ENCODE measurements at regions not wholly inside any gene's neighbourhood (a gene's known extent, or its start where the extent isn't known, plus 50 kb on each side); places are given as distances from the start of the nearest gene placed in this dataset.

DNA sequence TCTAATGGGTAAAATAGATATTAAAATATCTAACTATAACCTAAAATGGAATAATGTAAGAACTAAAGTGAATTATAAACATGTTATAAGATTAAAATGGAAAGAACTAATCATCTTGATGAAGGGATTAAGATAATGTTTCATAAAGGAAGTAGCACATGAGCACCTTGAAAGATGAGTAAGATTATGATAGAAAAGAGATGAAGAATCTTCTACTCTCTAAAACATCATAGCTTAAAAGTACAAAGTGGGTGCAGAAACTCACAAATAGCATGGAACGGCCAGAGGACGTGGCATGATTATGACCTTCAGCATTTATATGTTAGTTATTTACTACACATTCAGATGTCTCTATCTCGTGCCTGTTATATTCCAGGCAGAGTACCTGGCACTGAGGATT lies 76.2 kb upstream of the COL5A2 start:
- peak overlapping the region in 1 of 7 donors; percentile 65 for H3K27ac Mint-ChIP-seq
- H3K27me3 Mint-ChIP-seq: peaks cover 0 to 1% of the 10 kb centered on the region in 2 donors
- no peak for DNase-seq
- ChIA-PET POLR2A (ENCODE audit: partially characterized antibody) (no interaction called here), CTCF (ENCODE audit: partially characterized antibody) (no interaction called here)
- no peaks in the 10 kb centered on the region for H3K9me3 Mint-ChIP-seq
- Histone ChIP-seq H3K27me3 (ENCODE audit: insufficient read depth, low read length) (no peaks in the 10 kb centered on the region), H3K36me3 (ENCODE audit: insufficient read depth, low read length) (no peaks in the 10 kb centered on the region), H3K27ac (ENCODE audit: low read depth, low read length) (no peak overlapping the region), H3K9me3 (ENCODE audit: control insufficient read depth in 1 of 2, low read length in 2 of 2) (no peaks in the 10 kb centered on the region), H3K4me1 (ENCODE audit: insufficient read depth, low read length) (no peaks in the 10 kb centered on the region), H3K4me3 (ENCODE audit: low read length in 2 of 2) (no peak overlapping the region)
- intact Hi-C loops (cut with micrococcal nuclease): no loop called here
- H3K36me3 Mint-ChIP-seq: no peaks in the 10 kb centered on the region
- H3K4me1 Mint-ChIP-seq: peaks cover 3 to 6% (median 4%) of the 10 kb centered on the region in 4 donors
- no peak overlapping the region for H3K4me3 Mint-ChIP-seq

DNA sequence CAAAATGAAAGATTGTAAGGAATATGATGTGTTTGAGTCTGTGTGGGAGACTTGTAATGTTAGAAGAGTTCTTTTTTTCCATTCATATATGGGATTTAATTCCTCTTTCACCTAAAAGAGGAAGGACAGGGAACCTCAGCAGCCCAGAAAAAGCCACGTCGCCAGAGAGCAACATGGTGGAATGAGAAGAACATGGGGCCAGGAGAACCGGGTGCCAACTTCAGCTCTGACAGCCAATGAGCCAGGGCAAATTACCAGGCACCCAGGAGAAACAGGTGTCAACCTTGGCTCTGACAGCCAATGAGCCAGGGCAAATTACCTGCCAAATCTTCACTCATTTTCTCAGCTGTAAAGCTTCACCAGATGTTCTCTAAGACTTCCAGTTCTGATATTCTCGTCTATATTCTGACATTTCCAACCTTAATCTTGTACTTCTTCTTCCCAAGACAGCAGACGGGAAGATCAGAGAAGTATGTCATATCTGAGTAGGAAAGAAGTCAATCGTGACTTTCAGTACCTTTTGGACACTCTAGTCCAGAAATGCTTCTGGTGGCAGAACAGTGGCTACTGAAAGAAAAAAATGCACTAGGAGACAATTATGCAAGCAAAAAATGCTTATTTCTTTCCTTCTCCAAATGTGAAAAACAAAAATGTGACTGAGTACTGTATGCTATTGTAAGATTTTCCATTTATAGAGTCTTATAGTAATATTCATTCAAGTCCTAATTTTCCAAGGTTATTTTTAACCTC lies 79.2 kb upstream of the COL5A2 start:
- H3K27ac Mint-ChIP-seq: no peak overlapping the region
- no peaks in the 10 kb centered on the region for H3K27me3 Mint-ChIP-seq
- DNase-seq: no peak
- H3K9me3 Mint-ChIP-seq: no peaks in the 10 kb centered on the region
- intact Hi-C loops (cut with micrococcal nuclease): no loop called here
- no peak overlapping the region for H3K4me3 Mint-ChIP-seq
- Histone ChIP-seq H3K27ac (ENCODE audit: low read depth, low read length) (no peak overlapping the region), H3K27me3 (ENCODE audit: insufficient read depth, low read length) (no peaks in the 10 kb centered on the region), H3K36me3 (ENCODE audit: insufficient read depth, low read length) (no peaks in the 10 kb centered on the region), H3K4me1 (ENCODE audit: insufficient read depth, low read length) (peaks cover 12% of the 10 kb centered on the region), H3K4me3 (ENCODE audit: low read length in 2 of 2) (no peak overlapping the region), H3K9me3 (ENCODE audit: control insufficient read depth in 1 of 2, low read length in 2 of 2) (no peaks in the 10 kb centered on the region)
- ChIA-PET POLR2A (ENCODE audit: partially characterized antibody) (no interaction called here), CTCF (ENCODE audit: partially characterized antibody) (no interaction called here)
- peaks cover 12 to 20% (median 16%) of the 10 kb centered on the region in 4 donors for H3K4me1 Mint-ChIP-seq
- no peaks in the 10 kb centered on the region for H3K36me3 Mint-ChIP-seq

DNA sequence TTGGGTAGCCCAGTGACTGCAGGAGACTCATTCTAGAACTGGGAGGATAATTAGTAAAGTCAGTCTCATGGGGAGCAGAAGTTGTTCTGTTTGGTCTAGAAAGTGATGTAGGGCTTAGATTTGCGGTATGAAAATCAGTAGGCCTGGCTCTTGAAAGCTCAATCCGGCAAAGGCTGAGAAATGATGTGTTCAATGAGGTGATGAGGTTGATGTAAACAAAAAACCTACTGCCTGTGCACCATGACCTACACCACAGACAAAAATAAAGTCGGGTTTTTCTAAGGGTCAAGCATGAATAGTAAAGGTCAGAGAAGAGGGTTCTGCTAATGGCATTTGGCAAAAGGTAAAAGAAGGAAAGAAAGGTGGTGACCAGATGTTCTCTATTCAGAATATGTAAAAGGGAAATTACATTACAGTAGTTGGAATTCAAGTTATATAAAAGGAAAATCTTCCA lies 80.8 kb upstream of the COL5A2 start:
- DNase-seq: no peak
- ChIA-PET CTCF (ENCODE audit: partially characterized antibody) (no interaction called here), POLR2A (ENCODE audit: partially characterized antibody) (no interaction called here)
- no peaks in the 10 kb centered on the region for H3K36me3 Mint-ChIP-seq
- Histone ChIP-seq H3K4me1 (ENCODE audit: insufficient read depth, low read length) (peaks cover 12% of the 10 kb centered on the region), H3K27ac (ENCODE audit: low read depth, low read length) (no peak overlapping the region), H3K4me3 (ENCODE audit: low read length in 2 of 2) (no peak overlapping the region), H3K9me3 (ENCODE audit: control insufficient read depth in 1 of 2, low read length in 2 of 2) (no peaks in the 10 kb centered on the region), H3K36me3 (ENCODE audit: insufficient read depth, low read length) (no peaks in the 10 kb centered on the region), H3K27me3 (ENCODE audit: insufficient read depth, low read length) (no peaks in the 10 kb centered on the region)
- peak overlapping the region in 1 of 7 donors; percentile 35 for H3K27ac Mint-ChIP-seq
- no peaks in the 10 kb centered on the region for H3K27me3 Mint-ChIP-seq
- peaks cover 0 to 3% (median 0%) of the 10 kb centered on the region in 8 donors for H3K9me3 Mint-ChIP-seq
- peaks cover 12 to 20% (median 16%) of the 10 kb centered on the region in 4 donors for H3K4me1 Mint-ChIP-seq
- peak overlapping the region in 2 of 8 donors; percentile 22 to 35 for H3K4me3 Mint-ChIP-seq
- intact Hi-C loops (cut with micrococcal nuclease): no loop called here

DNA sequence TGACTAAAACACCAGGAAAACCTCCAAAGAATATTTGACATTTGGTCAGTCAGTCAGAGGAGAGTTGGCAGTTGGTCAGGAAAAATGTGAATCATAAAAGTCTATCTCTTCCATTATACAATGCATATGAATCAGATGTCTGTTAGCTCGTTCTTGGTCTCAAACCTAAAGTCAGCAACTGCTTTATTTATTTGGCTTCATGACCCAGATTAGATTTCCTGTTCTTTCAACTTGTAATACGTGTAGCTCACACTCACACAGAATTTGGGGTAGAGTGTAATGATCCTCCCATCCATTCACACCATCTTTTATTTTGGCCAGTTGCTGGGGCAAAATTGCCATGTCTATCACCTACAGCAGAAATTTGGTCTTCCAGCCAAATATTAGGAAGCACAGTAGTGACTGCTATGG lies 81.9 kb upstream of the COL5A2 start:
- intact Hi-C loops (cut with micrococcal nuclease): no loop called here
- POLR2A ChIA-PET (ENCODE audit: partially characterized antibody): no interaction called here
- Histone ChIP-seq H3K27me3 (ENCODE audit: insufficient read depth, low read length) (no peaks in the 10 kb centered on the region), H3K9me3 (ENCODE audit: control insufficient read depth in 1 of 2, low read length in 2 of 2) (no peaks in the 10 kb centered on the region), H3K36me3 (ENCODE audit: insufficient read depth, low read length) (no peaks in the 10 kb centered on the region), H3K27ac (ENCODE audit: low read depth, low read length) (no peak overlapping the region), H3K4me3 (ENCODE audit: low read length in 2 of 2) (no peak overlapping the region), H3K4me1 (ENCODE audit: insufficient read depth, low read length) (peaks cover 12% of the 10 kb centered on the region)
- Mint-ChIP-seq H3K27me3 (no peaks in the 10 kb centered on the region), H3K9me3 (peaks cover 0 to 3% (median 0%) of the 10 kb centered on the region in 8 donors), H3K4me3 (peak overlapping the region in 6 of 8 donors; percentile 31 to 71 (median 53)), H3K27ac (peak overlapping the region in 5 of 7 donors; percentile 0 to 57 (median 25)), H3K4me1 (peaks cover 10 to 20% (median 16%) of the 10 kb centered on the region in 4 donors), H3K36me3 (no peaks in the 10 kb centered on the region)
- peak in 4 of 5 donors; percentile 11 to 26 (median 16) for DNase-seq
- CTCF ChIA-PET (ENCODE audit: partially characterized antibody): interaction anchor here (0.8 kb wide), 1 partner anchor 83 kb away, joined by 4 read pairs; no protein-coding TSS in a partner anchor

DNA sequence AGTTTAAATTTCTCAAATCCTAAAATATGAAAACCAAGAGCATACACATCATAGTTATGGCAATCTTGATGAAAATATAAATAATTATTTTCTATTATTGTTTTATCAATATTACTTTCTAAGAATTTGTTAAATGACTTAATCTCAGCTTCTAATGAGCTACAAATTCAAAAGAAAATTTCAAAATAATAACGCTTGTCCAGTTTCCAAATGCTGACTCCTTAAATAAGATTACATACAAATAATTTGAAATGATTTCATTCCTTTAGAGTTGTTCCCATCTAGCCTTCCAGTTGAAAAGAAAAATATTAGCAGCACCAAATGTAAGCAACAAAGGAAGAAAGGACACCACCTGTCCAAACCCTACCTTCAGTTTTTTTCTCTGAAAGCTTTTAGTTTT lies 82.4 kb upstream of the COL5A2 start:
- peak overlapping the region in 1 of 7 donors; percentile 3 for H3K27ac Mint-ChIP-seq
- peak overlapping the region in 1 of 8 donors; percentile 39 for H3K4me3 Mint-ChIP-seq
- no peak for DNase-seq
- intact Hi-C loops (cut with micrococcal nuclease): no loop called here
- ChIA-PET POLR2A (ENCODE audit: partially characterized antibody) (no interaction called here), CTCF (ENCODE audit: partially characterized antibody) (interaction anchor here (0.8 kb wide), 1 partner anchor 83 kb away, joined by 4 read pairs; no protein-coding TSS in a partner anchor)
- peaks cover 12% of the 10 kb centered on the region for H3K4me1 ChIP-seq (ENCODE audit: insufficient read depth, low read length)
- H3K36me3 ChIP-seq (ENCODE audit: insufficient read depth, low read length): no peaks in the 10 kb centered on the region
- H3K27me3 Mint-ChIP-seq: no peaks in the 10 kb centered on the region
- H3K4me3 ChIP-seq (ENCODE audit: low read length in 2 of 2): no peak overlapping the region
- no peaks in the 10 kb centered on the region for H3K9me3 ChIP-seq (ENCODE audit: control insufficient read depth in 1 of 2, low read length in 2 of 2)
- H3K4me1 Mint-ChIP-seq: peaks cover 10 to 20% (median 16%) of the 10 kb centered on the region in 4 donors
- H3K27ac ChIP-seq (ENCODE audit: low read depth, low read length): no peak overlapping the region
- H3K9me3 Mint-ChIP-seq: peaks cover 0 to 3% (median 0%) of the 10 kb centered on the region in 8 donors
- H3K27me3 ChIP-seq (ENCODE audit: insufficient read depth, low read length): no peaks in the 10 kb centered on the region
- H3K36me3 Mint-ChIP-seq: no peaks in the 10 kb centered on the region

DNA sequence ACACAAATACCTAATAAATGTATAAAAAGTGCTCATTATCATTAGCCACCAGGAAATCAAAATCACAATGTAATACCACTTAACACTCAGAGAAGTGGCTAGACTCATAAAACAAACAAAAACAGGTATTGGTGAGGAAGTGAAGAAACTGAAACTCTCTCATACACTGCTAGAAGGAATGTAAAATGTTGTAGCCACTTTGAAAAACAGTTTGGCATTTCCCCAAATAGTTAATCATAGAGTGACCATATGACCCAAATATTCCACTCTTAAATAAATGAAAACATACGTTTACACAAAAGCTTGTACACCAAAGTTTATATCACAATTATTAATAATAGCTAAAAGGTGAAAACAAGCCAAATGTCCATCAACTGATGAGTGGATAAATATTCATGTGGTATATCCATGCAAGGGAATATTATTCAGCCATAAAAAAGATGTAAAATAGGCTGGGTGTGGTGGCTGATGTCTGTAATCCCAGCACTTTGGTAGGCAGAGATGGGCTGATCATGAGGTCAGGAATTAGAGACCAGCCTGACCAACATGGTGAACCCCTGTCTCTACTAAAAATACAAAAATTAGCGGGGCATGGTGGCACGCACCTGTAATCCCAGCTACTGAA lies 86.2 kb upstream of the COL5A2 start:
- CTCF ChIA-PET (ENCODE audit: partially characterized antibody): no interaction called here
- Mint-ChIP-seq H3K9me3 (peaks cover 0 to 4% (median under 1%) of the 10 kb centered on the region in 8 donors), H3K27me3 (peaks cover 0 to 4% of the 10 kb centered on the region in 2 donors)

DNA sequence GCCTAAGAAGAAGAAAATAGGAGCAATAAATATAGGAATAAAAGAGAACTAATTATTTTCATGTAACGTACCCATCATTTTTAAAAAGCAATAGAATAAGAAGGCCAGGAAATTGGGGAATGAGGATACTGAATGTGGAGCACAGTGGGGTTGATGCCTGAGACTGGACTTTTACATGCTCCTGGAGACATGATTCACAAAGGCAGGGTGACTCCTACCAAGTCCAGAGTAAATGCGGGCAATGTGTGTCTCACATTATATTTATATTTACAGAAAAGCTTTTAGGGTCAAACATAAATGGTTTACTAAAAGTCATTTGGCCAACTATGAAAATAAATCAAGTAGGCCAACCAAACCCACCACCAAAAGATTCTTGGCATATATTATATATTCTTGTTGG lies 87.9 kb upstream of the COL5A2 start:
- Mint-ChIP-seq H3K4me3 (no peak overlapping the region), H3K9me3 (peaks cover 0 to 9% (median 4%) of the 10 kb centered on the region in 8 donors), H3K27ac (no peak overlapping the region), H3K4me1 (no peaks in the 10 kb centered on the region), H3K27me3 (peaks cover 0 to 4% of the 10 kb centered on the region in 2 donors), H3K36me3 (no peaks in the 10 kb centered on the region)
- intact Hi-C loops (cut with micrococcal nuclease): no loop called here
- H3K9me3 ChIP-seq (ENCODE audit: control insufficient read depth in 1 of 2, low read length in 2 of 2): no peaks in the 10 kb centered on the region
- H3K36me3 ChIP-seq (ENCODE audit: insufficient read depth, low read length): no peaks in the 10 kb centered on the region
- CTCF ChIA-PET (ENCODE audit: partially characterized antibody): no interaction called here
- no peak overlapping the region for H3K4me3 ChIP-seq (ENCODE audit: low read length in 2 of 2)
- no peak overlapping the region for H3K27ac ChIP-seq (ENCODE audit: low read depth, low read length)
- POLR2A ChIA-PET (ENCODE audit: partially characterized antibody): no interaction called here
- no peaks in the 10 kb centered on the region for H3K4me1 ChIP-seq (ENCODE audit: insufficient read depth, low read length)
- H3K27me3 ChIP-seq (ENCODE audit: insufficient read depth, low read length): no peaks in the 10 kb centered on the region
- DNase-seq: no peak

More for the DNA sequence above, 86.2 kb upstream of the COL5A2 start:
- Histone ChIP-seq H3K27ac (ENCODE audit: low read depth, low read length) (no peak overlapping the region), H3K9me3 (ENCODE audit: control insufficient read depth in 1 of 2, low read length in 2 of 2) (no peaks in the 10 kb centered on the region), H3K36me3 (ENCODE audit: insufficient read depth, low read length) (no peaks in the 10 kb centered on the region), H3K4me3 (ENCODE audit: low read length in 2 of 2) (no peak overlapping the region), H3K4me1 (ENCODE audit: insufficient read depth, low read length) (peaks cover 12% of the 10 kb centered on the region), H3K27me3 (ENCODE audit: insufficient read depth, low read length) (no peaks in the 10 kb centered on the region)
- no peak overlapping the region for H3K27ac Mint-ChIP-seq
- POLR2A ChIA-PET (ENCODE audit: partially characterized antibody): no interaction called here
- no peak for DNase-seq
- intact Hi-C loops (cut with micrococcal nuclease): no loop called here
- H3K4me1 Mint-ChIP-seq: peaks cover 9 to 14% (median 12%) of the 10 kb centered on the region in 4 donors
- no peaks in the 10 kb centered on the region for H3K36me3 Mint-ChIP-seq
- no peak overlapping the region for H3K4me3 Mint-ChIP-seq
